K562 (cell line): ENCODE measurements at regions not wholly inside any gene's neighbourhood (a gene's known extent, or its start where the extent isn't known, plus 50 kb on each side); places are given as distances from the start of the nearest gene placed in this dataset.

Experiments used
- ARID1B ChIP-seq: fragments of 450-650 bp; IDR thresholded peaks from 2 replicates; pipeline ENCODE4 v1.6.1; 2016; ENCODE audit warnings: antibody characterized with exemption, mild to moderate bottlenecking, inconsistent platforms
- EGR1 ChIP-seq: fragments of 450-650 bp; conservative IDR thresholded peaks from 2 replicates; pipeline ENCODE4 v1.6.1; 2017; ENCODE audit warnings: mild to moderate bottlenecking
- EZH2 ChIP-seq: IDR thresholded peaks from 2 replicates; pipeline ENCODE4 v1.6.1; 2012; ENCODE audit warnings: low read depth, mild to moderate bottlenecking, inconsistent platforms, low read length, borderline replicate concordance
- HSF4 ChIP-seq: fragments of 250-450 bp; sonication (Bioruptor Pico); IDR thresholded peaks from 2 replicates; pipeline ENCODE4 v2.1.2; 2022; ENCODE audit warnings: mild to moderate bottlenecking, moderate library complexity, borderline replicate concordance
- MEF2D ChIP-seq: conservative IDR thresholded peaks from 2 replicates; pipeline ENCODE4 v1.6.1; 2016; ENCODE audit warnings: low read depth, missing genetic modification characterization, missing compliant biosample characterization
- NELFE ChIP-seq: IDR thresholded peaks from 2 replicates; pipeline ENCODE4 v1.6.1; 2011; ENCODE audit warnings: mild to moderate bottlenecking; ENCODE audit not compliant: insufficient read depth, insufficient read length
- NR2F6 ChIP-seq: fragments of 450-650 bp; formaldehyde crosslinking; IDR thresholded peaks from 2 replicates; pipeline ENCODE4 v1.4.0; 2020; ENCODE audit warnings: mild to moderate bottlenecking
- ZEB2 ChIP-seq: fragments of 450-650 bp; IDR thresholded peaks from 2 replicates; pipeline ENCODE4 v1.6.1; 2016
- TF ChIP-seq, protein P1 (sequence below), 3 experiments: IDR thresholded peaks in 2 of 3; conservative IDR thresholded peaks in 1 of 3; 2 replicates each; pipeline ENCODE4 v1.5.1; 2011 to 2012; ENCODE audit warnings: low read length in 3 of 3, mild to moderate bottlenecking in 3 of 3, control low read depth in 2 of 3, improper control_type of control experiment in 1 of 3, inconsistent platforms in 1 of 3, low read depth in 1 of 3, mixed read lengths in 1 of 3, moderate library complexity in 1 of 3; ENCODE audit not compliant: insufficient read depth in 2 of 3
- TF ChIP-seq, protein P2 (sequence below): fragments of 450-650 bp; IDR thresholded peaks from 2 replicates; pipeline ENCODE4 v1.6.1; 2016
- TF ChIP-seq, protein P3 (sequence below), 2 experiments: fragments of 450-650 bp; IDR thresholded peaks; 2 replicates each; pipeline ENCODE4 v1.6.1; 2016; ENCODE audit warnings: mild to moderate bottlenecking in 2 of 2, borderline replicate concordance in 1 of 2, low read depth in 1 of 2, moderate library complexity in 1 of 2
- TF ChIP-seq, protein P4 (sequence below): sonication (generic); formaldehyde crosslinking; IDR thresholded peaks from 2 replicates; pipeline ENCODE4 v1.8.0; 2022; ENCODE audit warnings: mild to moderate bottlenecking, missing genetic modification reagents
- TF ChIP-seq, protein P5 (sequence below): sonication (generic); formaldehyde crosslinking; IDR thresholded peaks from 2 replicates; pipeline ENCODE4 v1.9.0; 2022; ENCODE audit warnings: mild to moderate bottlenecking, missing genetic modification reagents

DNA sequence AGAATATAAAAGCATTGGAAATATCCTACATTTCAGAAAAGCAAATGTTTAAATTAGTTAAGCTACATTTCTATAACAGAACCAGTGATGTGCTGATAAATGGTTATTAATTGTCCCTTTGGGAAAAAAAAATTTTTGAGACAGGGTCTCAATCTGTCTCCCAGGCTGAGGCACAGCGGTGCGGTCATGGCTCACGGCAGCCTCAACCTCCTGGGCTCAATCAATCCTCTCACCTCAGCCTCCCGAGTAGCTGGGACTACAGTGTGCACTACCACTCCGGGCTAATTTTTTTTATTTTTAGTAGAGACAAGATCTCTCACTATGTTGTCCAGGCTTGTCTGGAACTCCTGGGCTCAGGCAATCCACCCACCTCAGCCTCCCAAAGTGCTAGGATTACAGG is 194.8 kb upstream of the SALL3 start:
- TF ChIP-seq, protein P1, sequence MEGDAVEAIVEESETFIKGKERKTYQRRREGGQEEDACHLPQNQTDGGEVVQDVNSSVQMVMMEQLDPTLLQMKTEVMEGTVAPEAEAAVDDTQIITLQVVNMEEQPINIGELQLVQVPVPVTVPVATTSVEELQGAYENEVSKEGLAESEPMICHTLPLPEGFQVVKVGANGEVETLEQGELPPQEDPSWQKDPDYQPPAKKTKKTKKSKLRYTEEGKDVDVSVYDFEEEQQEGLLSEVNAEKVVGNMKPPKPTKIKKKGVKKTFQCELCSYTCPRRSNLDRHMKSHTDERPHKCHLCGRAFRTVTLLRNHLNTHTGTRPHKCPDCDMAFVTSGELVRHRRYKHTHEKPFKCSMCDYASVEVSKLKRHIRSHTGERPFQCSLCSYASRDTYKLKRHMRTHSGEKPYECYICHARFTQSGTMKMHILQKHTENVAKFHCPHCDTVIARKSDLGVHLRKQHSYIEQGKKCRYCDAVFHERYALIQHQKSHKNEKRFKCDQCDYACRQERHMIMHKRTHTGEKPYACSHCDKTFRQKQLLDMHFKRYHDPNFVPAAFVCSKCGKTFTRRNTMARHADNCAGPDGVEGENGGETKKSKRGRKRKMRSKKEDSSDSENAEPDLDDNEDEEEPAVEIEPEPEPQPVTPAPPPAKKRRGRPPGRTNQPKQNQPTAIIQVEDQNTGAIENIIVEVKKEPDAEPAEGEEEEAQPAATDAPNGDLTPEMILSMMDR (IDR thresholded peaks at IDR 0.05 in 2 of 3, conservative IDR thresholded peaks at IDR 0.05 in 1 of 3; ENCODE audit: insufficient read depth in 2 of 3, low read depth in 1 of 3, low read length in 3 of 3) = no peak
- TF ChIP-seq EGR1 = no peak
- no peak for TF ChIP-seq ZEB2
- TF ChIP-seq, protein P2, sequence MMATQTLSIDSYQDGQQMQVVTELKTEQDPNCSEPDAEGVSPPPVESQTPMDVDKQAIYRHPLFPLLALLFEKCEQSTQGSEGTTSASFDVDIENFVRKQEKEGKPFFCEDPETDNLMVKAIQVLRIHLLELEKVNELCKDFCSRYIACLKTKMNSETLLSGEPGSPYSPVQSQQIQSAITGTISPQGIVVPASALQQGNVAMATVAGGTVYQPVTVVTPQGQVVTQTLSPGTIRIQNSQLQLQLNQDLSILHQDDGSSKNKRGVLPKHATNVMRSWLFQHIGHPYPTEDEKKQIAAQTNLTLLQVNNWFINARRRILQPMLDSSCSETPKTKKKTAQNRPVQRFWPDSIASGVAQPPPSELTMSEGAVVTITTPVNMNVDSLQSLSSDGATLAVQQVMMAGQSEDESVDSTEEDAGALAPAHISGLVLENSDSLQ = no peak
- TF ChIP-seq EZH2 = no peak
- TF ChIP-seq NR2F6 (CRISPR knock-in tag) = no peak
- TF ChIP-seq HSF4 (CRISPR knock-in tag) = no peak
- no peak for TF ChIP-seq MEF2D (tag)
- TF ChIP-seq, protein P3, sequence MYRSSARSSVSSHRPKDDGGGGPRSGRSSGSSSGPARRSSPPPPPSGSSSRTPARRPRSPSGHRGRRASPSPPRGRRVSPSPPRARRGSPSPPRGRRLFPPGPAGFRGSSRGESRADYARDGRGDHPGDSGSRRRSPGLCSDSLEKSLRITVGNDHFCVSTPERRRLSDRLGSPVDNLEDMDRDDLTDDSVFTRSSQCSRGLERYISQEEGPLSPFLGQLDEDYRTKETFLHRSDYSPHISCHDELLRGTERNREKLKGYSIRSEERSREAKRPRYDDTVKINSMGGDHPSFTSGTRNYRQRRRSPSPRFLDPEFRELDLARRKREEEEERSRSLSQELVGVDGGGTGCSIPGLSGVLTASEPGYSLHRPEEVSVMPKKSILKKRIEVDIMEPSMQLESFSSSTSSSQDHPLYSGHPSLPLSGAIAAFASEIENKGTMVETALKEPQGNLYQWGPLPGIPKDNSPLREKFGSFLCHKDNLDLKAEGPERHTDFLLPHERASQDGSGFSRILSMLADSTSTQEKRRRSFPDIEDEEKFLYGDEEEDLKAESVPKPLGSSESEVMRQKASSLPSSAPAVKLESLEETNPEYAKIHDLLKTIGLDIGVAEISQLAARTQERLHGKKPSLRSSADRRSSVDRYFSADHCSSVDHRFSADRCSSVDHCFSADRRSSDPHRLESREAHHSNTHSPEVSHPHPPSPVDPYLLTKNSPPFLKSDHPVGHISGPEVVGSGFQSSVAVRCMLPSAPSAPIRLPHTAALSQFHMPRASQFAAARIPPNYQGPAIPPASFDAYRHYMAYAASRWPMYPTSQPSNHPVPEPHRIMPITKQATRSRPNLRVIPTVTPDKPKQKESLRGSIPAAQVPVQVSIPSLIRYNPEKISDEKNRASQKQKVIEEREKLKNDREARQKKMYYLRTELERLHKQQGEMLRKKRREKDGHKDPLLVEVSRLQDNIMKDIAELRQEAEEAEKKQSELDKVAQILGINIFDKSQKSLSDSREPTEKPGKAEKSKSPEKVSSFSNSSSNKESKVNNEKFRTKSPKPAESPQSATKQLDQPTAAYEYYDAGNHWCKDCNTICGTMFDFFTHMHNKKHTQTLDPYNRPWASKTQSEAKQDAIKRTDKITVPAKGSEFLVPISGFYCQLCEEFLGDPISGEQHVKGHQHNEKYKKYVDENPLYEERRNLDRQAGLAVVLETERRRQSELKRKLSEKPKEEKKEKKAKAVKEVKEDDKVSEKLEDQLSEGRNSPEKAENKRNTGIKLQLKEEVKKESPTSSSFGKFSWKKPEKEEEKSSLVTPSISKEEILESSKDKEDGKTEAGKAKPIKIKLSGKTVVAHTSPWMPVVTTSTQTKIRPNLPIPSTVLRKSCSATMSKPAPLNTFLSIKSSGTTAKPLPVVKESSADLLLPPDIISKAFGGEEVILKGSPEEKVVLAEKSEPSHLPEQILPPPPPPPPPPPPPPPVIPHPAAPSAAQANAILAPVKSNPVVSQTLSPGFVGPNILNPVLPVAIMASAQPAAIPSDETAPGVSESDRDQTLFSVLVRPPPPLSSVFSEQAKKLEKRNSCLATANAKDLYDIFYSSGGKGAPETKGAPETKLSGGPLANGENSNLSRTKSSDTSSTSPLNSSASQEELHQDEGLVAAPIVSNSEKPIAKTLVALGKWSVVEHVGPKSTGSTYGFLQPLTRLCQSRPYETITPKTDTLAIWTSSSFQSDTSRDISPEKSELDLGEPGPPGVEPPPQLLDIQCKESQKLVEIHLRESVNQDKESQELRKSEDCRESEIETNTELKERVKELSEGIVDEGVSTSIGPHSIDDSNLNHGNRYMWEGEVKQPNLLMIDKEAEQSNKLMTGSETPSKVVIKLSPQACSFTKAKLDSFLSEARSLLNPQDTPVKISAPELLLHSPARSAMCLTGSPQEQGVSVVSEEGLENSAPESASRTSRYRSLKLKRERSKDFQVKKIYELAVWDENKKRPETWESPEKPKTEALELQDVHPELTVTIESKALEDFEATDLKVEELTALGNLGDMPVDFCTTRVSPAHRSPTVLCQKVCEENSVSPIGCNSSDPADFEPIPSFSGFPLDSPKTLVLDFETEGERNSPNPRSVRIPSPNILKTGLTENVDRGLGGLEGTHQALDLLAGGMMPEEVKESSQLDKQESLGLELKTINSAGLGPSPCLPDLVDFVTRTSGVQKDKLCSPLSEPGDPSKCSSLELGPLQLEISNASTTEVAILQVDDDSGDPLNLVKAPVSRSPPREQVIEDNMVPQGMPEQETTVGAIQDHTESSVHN (IDR thresholded peaks at IDR 0.05; ENCODE audit: borderline replicate concordance in 1 of 2, low read depth in 1 of 2) = no peak
- TF ChIP-seq ARID1B = no peak
- TF ChIP-seq, protein P4, sequence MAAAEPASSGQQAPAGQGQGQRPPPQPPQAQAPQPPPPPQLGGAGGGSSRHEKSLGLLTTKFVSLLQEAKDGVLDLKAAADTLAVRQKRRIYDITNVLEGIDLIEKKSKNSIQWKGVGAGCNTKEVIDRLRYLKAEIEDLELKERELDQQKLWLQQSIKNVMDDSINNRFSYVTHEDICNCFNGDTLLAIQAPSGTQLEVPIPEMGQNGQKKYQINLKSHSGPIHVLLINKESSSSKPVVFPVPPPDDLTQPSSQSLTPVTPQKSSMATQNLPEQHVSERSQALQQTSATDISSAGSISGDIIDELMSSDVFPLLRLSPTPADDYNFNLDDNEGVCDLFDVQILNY = no peak
- no peak for TF ChIP-seq NELFE
- TF ChIP-seq, protein P5, sequence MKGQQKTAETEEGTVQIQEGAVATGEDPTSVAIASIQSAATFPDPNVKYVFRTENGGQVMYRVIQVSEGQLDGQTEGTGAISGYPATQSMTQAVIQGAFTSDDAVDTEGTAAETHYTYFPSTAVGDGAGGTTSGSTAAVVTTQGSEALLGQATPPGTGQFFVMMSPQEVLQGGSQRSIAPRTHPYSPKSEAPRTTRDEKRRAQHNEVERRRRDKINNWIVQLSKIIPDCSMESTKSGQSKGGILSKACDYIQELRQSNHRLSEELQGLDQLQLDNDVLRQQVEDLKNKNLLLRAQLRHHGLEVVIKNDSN = no peak
